Esophagus squamous epithelium (tissue), 5 donors: ENCODE measurements at regions not wholly inside any gene's neighbourhood (a gene's known extent, or its start where the extent isn't known, plus 50 kb on each side); places are given as distances from the start of the nearest gene placed in this dataset.

Experiments
- DNase-seq: peaks from one replicate; lab custom pipeline; 2025; lab: John Stamatoyannopoulos, UW
- H3K27ac ChIP-seq, 4 donors: fragments of 200-600 bp; sonication (generic); one replicate each; pipeline ENCODE4 v1.5.1; 2016 to 2019; ENCODE audit warnings: mild to moderate bottlenecking in 1 of 4
- H3K27me3 ChIP-seq, 4 donors: fragments of 200-600 bp; sonication (generic); 1 replicate in 3 of 4; 2 replicates in 1 of 4; pipeline versions ENCODE4 v1.5.1 to v1.6.0; 2017 to 2021; ENCODE audit warnings: antibody characterized with exemption in 1 of 4
- H3K36me3 ChIP-seq, 3 donors: fragments of 200-600 bp; sonication (generic); one replicate each; pipeline ENCODE4 v1.5.1; 2016 to 2019
- H3K4me1 ChIP-seq, 3 donors: fragments of 200-600 bp; sonication (generic); one replicate each; pipeline ENCODE4 v1.5.1; 2017 to 2019
- H3K4me3 ChIP-seq, 4 donors: fragments of 200-600 bp; sonication (generic); 1 replicate in 3 of 4; 2 replicates in 1 of 4; pipeline ENCODE4 v1.5.1; 2016 to 2019; ENCODE audit warnings: mild to moderate bottlenecking in 2 of 4, moderate library complexity in 1 of 4
- H3K9me3 ChIP-seq, 3 donors: fragments of 200-600 bp; sonication (generic); one replicate each; pipeline ENCODE4 v1.5.1; 2016 to 2019
- CTCF ChIP-seq, 6 experiments: fragments of 450-650 bp in 4 of 6; fragments of 200-600 bp in 2 of 6; sonication (generic) in 2 of 6; IDR thresholded peaks; one replicate each; pipeline ENCODE4 v1.5.1; 2016 to 2019; ENCODE audit warnings: antibody characterized with exemption in 6 of 6, mild to moderate bottlenecking in 4 of 6, moderate library complexity in 4 of 6
- POLR2A ChIP-seq, 4 donors: fragments of 450-650 bp; IDR thresholded peaks; one replicate each; pipeline ENCODE4 v1.6.1; 2017; ENCODE audit warnings: antibody characterized with exemption in 4 of 4, mild to moderate bottlenecking in 4 of 4, moderate library complexity in 3 of 4
- WGBS, 2 donors: methylation state at CpG; one replicate each; pipeline ENCODE4 v1.1.5; 2018; 5-methylcytosine and 5-hydroxymethylcytosine counted together
- intact Hi-C: fragments of 100-400 bp; cut with DNase I; formaldehyde crosslinking; loops from one replicate; pipeline ENCODE4 v1.15.0; 2022
- donor health status: DM: yes; HTN: yes; CAD: no.

- Histone ChIP-seq H3K9me3 (no peaks in the 10 kb centered on the region), H3K4me1 (peaks cover 0 to 22% (median 13%) of the 10 kb centered on the region in 3 donors), H3K27ac (no peak overlapping the region), H3K27me3 (no peaks in the 10 kb centered on the region), H3K36me3 (no peaks in the 10 kb centered on the region), H3K4me3 (no peak overlapping the region)
- WGBS, 2 donors, result 74 to 82% methylated on average over 3 of the region's 3 CpGs
- intact Hi-C loops, result no loop called here
- DNase-seq, result no peak
- no peak for TF ChIP-seq POLR2A (IDR thresholded peaks at IDR 0.05)
- TF ChIP-seq CTCF (IDR thresholded peaks at IDR 0.05), result no peak
Observed at GRCh38 chr7:22581099-22581498, 81.1 kb upstream of the STEAP1B start.

- Histone ChIP-seq H3K27me3 (no peaks in the 10 kb centered on the region), H3K4me1 (peaks cover 0 to 22% (median 13%) of the 10 kb centered on the region in 3 donors), H3K4me3 (no peak overlapping the region), H3K9me3 (no peaks in the 10 kb centered on the region), H3K36me3 (no peaks in the 10 kb centered on the region), H3K27ac (no peak overlapping the region)
- TF ChIP-seq POLR2A (IDR thresholded peaks at IDR 0.05) (no peak), CTCF (IDR thresholded peaks at IDR 0.05) (no peak)
- DNase-seq, result no peak
- 86 to 88% methylated on average over 2 of the region's 2 CpGs for WGBS, 2 donors
- intact Hi-C loops, result no loop called here
Observed at GRCh38 chr7:22579961-22580360, 80.0 kb upstream of the STEAP1B start.

GRCh38 chr7:22578007-22578733 is 78.2 kb upstream of the STEAP1B start:
- H3K36me3 ChIP-seq, result no peaks in the 10 kb centered on the region
- H3K27me3 ChIP-seq, result no peaks in the 10 kb centered on the region
- DNase-seq, result no peak
- no peak overlapping the region for H3K4me3 ChIP-seq
- no peaks in the 10 kb centered on the region for H3K9me3 ChIP-seq
- peak overlapping the region in 3 of 4 donors; percentile 67 to 87 (median 75) for H3K27ac ChIP-seq
- WGBS, 2 donors, result 41 to 68% methylated on average over 5 of the region's 5 CpGs
- H3K4me1 ChIP-seq, result peaks cover 0 to 13% (median 3%) of the 10 kb centered on the region in 3 donors
- intact Hi-C loops, result no loop called here
- no peak for TF ChIP-seq POLR2A (IDR thresholded peaks at IDR 0.05)
- no peak for TF ChIP-seq CTCF (IDR thresholded peaks at IDR 0.05)

- Histone ChIP-seq H3K4me1 (peaks cover 0 to 11% (median 2%) of the 10 kb centered on the region in 3 donors), H3K9me3 (no peaks in the 10 kb centered on the region), H3K4me3 (no peak overlapping the region), H3K27me3 (no peaks in the 10 kb centered on the region), H3K36me3 (no peaks in the 10 kb centered on the region), H3K27ac (peak overlapping the region in 3 of 4 donors; percentile 67 to 87 (median 75))
- no peak for DNase-seq
- intact Hi-C loops, result no loop called here
- WGBS, 2 donors, result 29 to 37% methylated on average over 6 of the region's 6 CpGs
- TF ChIP-seq POLR2A (IDR thresholded peaks at IDR 0.05), result no peak
- TF ChIP-seq CTCF (IDR thresholded peaks at IDR 0.05), result no peak
Observed at GRCh38 chr7:22577470-22578001, 77.5 kb upstream of the STEAP1B start.
